GM18498 (cell line): ENCODE measurements at regions not wholly inside any gene's neighbourhood (a gene's known extent, or its start where the extent isn't known, plus 50 kb on each side); places are given as distances from the start of the nearest gene placed in this dataset.
A peak's percentile ranks its signal among the peaks of the same experiment; 100 is the strongest.

Experiments
- ATAC-seq: cut with Tn5 transposase; IDR thresholded peaks from one replicate; pipeline ENCODE4 v1.9.1; 2021; ENCODE audit warnings: mild to moderate bottlenecking, moderate library complexity; ENCODE audit not compliant: unreplicated experiment

DNA sequence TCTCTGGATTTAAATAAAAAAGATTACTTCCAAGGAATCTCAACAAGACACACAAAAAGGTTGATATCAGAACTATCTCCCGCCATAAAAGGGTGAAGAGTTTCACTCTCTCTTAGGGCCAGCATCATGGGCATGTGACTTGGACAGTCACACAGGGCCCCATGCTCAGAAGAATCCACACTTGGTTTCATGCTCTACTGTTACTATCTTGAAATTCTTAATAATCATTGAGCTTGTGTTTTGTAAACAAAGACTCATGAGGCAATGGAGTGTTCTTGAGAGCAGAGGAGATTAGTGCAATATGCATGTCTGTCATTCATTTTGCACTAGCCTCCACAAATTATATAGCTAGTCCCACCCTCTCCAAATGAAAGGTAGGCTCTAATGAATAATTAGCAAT is 58.4 kb downstream of the HMHB1 start:
- ATAC-seq, result no peak

DNA sequence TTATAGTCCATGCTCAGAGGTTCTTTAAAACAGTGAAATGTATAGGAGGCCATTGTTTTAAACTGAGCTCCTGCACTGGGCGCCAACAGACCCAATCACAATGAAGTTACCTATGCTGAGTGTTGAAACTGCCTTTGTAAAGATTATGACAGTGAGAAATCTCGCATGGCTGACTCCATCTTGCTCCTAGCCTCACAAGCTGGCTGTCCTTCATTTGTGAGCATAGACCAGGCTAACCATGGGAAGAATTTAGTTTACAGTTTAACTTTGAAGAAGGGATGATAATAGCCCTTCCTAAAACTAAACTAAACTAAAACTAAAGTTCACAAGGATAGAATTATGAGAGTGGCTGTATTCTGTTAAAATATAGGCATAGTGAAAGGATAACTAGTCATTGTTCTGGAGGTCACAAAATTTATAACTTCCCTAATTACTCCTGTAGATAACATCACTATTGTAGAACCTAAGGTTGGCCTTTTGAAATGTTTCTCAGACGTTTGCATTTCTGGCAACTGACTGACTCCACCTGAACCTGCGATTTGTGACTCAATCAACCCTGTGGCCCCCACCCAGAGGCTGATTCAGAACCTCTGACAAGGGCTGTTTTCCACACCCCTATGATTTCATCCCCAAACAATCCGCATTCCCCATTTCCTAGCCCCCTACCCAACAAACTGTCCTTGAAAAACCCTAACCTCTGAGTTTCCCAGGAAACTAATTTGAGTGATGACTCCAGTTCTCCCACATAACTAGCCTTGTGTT is 59.1 kb downstream of the HMHB1 start:
- ATAC-seq, result no peak

GRCh38 chr5:143871672-143872071 is 59.7 kb downstream of the HMHB1 start:
- no peak for ATAC-seq

DNA sequence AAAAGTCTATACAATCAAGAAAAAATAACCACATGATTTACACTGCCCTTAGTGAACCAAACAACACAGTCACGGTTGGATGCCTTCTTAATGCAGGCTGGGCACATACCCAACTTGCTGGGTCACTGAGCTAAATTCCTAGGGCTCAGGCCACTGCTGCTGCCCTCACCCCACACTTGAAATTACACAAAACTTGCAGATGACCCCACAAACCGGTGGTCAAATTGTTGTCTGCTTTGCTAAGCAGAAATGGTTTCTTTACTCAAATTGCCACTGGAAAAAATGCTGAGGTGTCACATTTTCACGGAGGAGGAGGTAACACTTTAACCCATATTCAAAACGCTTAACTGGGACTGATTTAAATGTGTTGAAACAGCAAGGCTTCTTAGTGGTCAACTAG is 62.4 kb downstream of the HMHB1 start:
- ATAC-seq, result peak; percentile 76

DNA sequence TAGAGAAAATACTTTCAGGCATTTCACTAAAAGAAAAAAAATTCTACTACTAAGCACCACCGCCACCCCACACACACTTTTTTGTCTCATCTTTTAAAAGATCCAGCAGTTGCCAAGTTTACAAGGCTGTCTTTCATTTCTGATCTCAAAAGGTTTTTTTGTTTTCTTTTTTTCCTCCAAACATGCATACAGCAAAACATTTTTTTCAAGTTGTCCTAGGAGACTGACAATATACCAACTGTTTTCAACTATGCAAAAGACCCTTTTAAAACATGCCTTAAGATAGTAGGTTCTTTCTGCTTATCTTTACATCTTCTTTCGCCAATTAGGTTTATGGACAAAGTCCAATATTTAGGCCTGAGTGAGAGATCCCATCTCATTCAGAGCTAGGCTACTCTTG is 65.2 kb downstream of the HMHB1 start:
- ATAC-seq, result no peak

DNA sequence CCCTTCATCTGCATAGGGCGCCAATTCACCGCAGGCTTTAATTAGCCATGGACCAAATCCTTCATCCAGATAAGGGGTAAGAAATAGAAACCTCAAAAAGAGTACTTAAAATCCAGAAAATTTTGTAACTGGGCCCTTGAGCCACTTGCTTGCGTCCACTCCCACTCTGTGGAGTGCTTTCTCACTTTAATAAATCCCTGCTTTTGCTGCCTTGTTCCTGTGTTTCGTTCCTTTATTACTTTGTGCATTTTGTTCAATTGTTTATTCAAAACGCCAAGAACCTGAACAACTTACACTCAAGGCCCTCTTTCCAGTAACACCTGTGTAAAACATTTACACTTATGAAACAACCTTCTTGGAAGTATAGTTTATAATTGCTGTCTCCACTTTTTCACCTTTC is 66.5 kb downstream of the HMHB1 start:
- no peak for ATAC-seq

GRCh38 chr5:143879646-143880045 is 67.7 kb downstream of the HMHB1 start:
- ATAC-seq, result no peak

- ATAC-seq, result no peak
Measured at GRCh38 chr5:143880178-143880577, 68.2 kb downstream of the HMHB1 start.

DNA sequence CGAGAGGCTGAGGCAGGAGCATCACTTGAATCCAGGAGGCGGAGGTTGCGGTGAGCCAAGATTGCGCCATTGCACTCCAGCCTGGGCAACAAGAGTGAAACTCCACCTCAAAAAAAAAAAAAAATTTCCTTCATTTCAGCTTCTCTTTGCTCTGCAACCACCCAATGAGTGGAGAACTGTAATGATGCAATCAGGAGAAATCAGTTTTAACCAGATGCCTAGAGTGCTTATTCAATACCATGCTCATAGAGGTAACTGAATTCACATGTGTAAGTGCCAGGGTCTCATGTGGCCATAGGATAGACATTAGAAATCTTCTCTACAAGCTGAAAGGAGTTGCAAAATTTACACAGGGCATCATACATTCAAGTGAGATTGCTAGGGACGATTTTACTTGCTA is 70.6 kb downstream of the HMHB1 start:
- ATAC-seq, result no peak

DNA sequence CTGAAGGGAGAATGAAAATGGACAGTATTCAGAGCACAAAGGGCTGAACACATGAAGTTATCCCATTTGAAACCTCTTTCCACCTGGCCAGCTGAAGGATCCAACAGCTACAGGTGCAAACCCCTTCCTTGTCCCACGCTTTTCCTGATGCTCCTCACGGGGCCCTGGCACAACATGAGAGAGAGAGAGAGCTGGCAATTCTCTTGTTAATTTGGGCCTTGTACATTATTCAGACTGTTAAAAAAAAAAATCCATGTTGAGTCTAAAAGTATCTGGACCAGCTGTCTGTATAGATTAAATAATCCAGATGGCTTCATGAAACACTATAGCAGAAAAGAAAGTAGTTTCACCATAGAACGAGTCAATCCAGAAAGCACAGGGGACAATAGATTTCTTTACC is 74.1 kb downstream of the HMHB1 start:
- ATAC-seq, result no peak

DNA sequence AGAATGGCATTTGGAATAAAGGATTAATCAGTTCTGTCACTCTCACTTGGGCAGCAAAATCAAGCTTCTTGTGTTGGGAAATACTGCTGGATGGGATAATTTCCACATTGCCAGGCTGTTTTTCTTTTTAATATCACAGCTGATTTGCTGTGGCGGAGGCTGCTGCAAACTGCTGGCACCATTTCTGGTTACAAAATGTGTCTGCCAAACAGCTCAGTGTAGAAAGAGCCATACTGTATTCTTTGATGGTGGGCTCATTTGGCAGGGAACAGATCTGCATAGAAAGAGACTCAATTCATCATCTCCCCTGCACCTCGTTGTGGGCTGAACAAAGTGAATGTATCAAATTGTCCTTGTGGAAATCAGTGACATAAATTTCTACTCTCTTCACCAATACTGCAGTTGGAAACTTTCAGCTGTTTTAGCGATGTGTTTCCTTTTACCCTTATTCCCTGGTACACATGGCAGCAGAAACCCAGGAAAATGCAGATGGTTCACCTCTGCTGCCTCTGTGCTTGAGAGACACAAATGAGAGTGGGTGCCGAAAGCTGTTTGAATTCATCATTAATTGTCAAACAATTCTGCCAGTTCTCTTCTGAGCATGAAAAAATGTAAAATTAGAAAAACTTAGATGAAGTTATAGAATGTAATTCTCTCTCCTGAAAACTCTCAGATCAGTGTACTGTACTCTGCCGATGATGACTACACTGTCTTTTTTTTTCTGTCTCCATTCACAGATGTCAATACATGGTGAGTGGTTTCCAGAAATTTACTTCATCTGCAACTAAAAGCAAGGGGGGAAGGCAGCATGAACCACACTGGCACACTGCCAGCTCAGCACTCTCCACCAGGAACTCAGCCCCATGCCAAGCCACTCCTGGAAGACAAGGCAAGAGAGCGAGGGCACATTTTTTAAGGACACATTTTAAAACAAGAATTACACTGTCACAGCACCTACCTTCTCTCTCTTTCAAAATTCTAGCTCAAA is 75.0 kb downstream of the HMHB1 start:
- no peak for ATAC-seq

- ATAC-seq, result no peak
Measured at GRCh38 chr5:143887903-143888665, 76.1 kb downstream of the HMHB1 start.

DNA sequence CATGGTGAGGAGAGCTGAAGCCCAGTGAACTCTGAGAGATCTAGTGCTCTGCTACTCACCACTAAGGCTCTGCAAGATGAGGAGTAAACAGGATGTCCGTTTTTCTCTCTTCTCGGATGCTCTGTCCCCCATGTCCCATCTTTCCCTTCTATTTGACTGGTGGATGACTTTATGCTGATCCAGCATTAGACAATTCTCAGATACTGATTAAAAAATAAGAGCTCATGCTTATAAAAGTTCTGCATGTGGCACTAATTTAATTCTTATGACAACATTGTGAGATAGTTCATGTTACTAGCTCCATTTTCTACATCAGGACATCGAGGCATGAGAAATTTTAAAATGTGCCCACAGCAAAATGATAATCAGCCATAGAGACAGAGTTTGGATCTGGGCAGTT is 77.0 kb downstream of the HMHB1 start:
- no peak for ATAC-seq

GRCh38 chr5:143889986-143890385 is 78.0 kb downstream of the HMHB1 start:
- ATAC-seq, result no peak

GRCh38 chr5:143890487-143890886 is 78.5 kb downstream of the HMHB1 start:
- no peak for ATAC-seq

GRCh38 chr5:143892271-143892670 is 80.3 kb downstream of the HMHB1 start:
- ATAC-seq, result no peak

DNA sequence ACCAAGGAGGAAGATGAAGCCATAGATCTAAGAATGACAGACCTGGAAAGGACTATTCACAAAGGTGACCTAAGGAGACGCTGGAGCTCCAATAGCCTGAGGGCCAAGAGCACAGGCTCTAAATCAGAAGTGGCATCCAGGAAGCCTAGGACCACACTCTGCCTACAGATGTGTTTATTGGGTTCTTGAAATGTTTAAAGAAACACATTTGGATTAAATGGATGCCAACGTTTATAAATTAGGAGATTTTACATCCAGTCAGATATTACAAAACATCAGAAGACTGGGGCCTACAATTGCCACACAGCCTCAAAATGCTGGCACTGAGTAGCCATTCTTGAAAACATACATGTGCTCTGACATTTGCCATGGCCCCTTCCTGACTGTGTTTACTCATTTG is 80.9 kb downstream of the HMHB1 start:
- ATAC-seq, result no peak

GRCh38 chr5:143893638-143894037 is 81.7 kb downstream of the HMHB1 start:
- ATAC-seq, result no peak

DNA sequence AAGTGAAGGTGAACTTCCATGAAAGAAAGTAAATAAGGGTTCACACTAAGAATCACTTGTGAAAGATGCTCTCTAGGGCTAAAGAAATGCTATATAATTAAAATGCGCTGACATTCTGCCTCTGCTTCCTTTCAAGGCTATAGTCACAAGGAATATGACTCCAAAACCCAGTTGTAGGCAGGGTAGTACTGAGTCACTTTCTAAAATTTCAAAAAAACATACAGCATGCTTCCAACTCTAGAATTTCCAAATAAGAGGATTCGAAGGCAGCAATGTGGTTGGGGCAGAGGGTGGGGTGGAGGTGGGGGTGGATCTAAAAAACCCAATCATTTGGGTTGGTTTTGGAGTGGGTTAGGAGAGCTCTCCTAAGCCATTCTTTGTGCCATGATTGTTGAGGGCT is 84.6 kb downstream of the HMHB1 start:
- ATAC-seq, result no peak

DNA sequence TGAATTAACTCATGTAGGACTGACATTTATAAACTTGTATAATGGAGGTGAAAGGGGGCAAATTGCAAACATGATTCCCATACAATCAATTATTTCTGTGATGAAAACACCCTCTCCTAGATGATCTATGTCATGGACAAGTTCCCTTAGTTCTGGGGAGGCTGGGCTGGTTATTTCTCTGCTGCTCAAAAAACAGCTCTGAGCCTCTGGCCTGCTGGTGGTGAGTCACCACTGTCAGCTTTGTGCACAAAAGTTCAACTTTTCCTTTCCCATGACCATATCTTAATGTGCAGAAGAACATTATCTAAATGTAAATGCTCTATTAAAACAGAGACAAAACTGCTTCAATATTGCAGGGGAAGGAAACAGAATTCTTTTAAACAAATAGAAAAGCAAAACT is 85.0 kb downstream of the HMHB1 start:
- ATAC-seq, result no peak

DNA sequence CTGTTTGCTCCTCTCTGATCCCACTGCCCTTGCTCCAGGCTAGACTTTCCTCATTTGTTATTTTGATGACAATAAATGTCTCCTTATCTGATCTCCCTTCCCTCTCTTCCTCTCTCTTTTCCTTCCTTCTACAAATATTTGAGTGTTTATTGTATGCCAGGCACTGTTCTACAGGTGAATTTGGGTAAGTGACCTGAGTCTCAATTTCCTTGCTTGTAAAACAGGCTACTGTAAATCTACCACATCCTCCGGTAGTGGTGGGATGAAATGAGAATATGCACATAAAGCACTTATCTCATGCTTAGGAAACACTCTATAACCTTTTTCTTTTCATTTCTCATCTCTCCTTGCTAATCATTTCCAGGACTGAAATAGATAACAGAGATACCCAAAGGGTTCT is 86.4 kb downstream of the HMHB1 start:
- ATAC-seq, result no peak
